Embryonic facial prominence (tissue), 1 donor: ENCODE measurements at regions not wholly inside any gene's neighbourhood (a gene's known extent, or its start where the extent isn't known, plus 50 kb on each side); places are given as distances from the start of the nearest gene placed in this dataset.
"Not testable (repeated sequence)": the region's sequence is repeated elsewhere in the genome, so short reads cannot be mapped to it uniquely, and the experiment has no call there.

ENCODE experiments used
- DNase-seq: peaks from one replicate; pipeline ENCODE4 v3.0.0-alpha.2; 2016; ENCODE audit errors: extremely low spot score

DNA sequence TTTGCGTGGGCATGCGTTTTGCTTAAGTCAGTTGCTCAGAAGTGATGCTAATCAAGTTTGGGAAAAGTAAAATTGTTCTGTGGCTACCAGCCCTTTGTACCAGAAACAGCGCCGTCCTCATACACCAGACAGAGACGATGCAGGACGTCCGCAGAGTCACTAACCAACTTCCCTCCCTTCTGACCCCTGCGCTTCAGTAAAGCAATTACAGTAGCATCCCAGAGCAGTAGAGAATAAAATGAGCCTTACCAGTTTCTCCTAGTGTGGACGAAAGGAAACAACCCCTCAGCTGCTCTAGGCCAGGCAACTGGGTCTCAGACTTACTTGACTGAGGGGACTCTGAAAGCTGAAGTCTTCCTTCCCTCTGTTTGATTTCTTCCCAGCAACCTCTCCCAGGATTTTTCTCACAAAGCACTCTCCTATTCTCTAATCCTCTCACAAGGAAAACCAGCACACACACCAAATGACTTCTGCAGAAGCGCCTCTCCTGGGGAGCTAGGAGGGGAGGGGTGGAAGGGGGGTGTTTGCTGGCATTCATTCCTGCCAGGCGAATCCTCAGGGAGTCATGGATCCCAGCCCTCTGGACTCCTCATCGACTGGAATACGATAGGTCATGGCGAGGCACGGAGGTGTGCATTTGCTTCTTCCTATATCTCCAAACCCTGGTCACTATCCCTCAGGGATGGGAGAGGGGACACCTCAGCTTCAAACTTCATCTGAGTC lies 56.0 kb upstream of the MID1 start:
- DNase-seq: no peak

- DNase-seq: no peak
Measured at GRCh38 chrX:10677490-10677889, 57.1 kb upstream of the MID1 start.

DNA sequence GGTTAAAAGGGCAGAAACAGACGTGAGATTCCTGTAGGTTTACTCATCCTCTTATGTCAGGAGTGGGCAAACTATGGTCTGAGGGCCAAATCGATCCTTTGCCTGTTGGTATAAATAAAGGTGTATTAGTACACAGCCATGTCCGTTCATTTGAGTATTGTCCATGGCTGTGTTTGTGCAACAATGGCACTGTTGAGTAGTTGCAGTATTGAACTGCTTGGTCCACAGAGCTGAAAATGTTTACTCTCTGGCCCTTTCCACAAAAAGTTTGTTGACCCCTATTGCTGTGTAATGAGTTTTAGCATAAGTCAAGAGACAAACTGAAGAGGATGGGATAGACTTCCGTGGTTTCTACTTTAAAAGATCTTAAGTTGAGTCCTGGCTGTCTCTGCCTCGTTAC lies 59.0 kb upstream of the MID1 start:
- DNase-seq: no peak

DNA sequence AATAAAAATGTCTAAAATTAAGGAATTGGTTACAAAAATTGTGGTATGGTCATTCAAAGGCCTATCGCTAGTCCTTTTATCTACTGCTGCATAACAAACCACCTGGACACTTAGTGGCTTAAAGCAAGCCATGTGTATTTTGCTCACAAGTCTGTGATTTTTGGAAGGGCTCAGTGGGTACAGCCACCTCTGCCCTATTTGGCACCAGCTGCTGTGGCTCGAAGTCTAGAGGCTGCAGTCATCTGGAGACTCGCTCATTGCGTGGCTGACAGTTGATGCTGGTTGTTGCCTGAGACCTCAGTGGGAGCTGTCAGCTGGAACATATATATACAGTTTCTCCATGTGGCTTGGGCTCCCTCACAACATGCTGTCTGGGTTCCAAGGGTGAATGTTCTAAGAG lies 60.8 kb upstream of the MID1 start:
- DNase-seq: no peak

DNA sequence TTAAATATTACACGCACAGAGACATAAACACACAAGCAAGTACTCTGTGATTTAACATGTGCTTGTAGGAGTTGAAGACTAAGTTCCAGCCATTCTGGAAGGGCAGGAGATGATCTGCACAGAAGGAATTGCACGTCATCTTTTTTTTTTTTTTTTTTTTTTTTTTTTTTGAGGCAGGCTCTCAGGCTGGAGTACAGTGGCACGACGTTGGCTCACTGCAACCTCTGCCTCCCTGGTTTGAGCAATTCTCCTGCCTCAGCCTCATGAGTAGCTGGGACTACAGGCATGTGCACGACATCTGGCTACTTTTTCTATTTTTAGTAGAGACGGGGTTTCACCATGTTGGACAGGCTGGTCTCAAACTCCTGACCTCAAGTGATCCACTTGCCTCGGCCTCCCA lies 63.2 kb upstream of the MID1 start:
- not testable (repeated sequence) for DNase-seq

DNA sequence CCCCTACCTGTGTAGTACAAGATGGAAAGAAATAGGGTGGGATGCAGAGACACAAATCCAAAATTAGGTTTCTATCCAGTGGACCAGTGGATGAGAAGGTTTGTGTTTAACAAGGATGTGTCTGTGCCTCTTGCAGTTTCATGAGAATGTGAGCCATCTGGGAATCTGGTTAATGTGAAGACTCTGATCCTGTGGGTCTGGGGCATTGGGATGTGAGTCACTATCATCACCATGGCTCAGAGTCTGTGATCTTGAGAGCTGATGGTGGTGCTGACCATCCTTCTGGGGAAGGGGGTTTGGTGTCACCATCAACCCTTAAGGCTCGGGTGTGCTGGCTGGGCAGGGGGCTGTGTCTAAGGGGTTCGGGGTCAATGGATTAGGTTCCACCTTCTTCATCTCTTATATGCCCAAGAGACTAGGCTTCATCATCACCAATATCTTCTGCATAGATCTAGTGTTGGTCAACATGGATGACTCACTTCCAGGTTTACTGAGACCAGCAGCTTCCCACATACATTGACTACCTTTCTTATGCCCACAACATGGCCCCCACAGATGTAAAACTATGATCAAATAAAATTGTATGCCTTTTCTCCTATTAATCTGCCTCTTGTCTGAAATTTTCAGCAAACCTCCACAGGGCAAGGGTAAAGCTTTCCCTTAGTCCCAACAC lies 65.7 kb upstream of the MID1 start:
- DNase-seq: no peak

DNA sequence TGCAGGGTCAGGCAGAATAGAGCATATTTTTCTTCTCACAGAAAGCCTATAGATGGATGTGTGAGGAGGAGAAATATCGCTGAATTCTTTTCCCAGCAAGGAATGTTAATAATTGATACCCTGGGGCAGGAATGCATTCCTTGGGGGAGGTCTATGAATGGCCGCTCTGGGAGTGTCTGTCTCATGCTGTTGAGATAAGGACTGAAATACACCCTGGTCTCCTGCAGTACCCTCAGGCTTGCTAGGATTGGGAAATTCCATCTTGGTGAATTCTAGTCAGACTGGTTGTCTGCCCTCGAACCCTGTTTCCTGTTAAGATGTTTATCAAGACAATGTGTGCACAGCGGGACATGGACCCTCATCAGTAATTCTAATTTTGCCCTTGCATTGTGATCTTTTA lies 71.4 kb upstream of the MID1 start:
- not testable (repeated sequence) for DNase-seq

GRCh38 chrX:10697616-10698317 lies 77.4 kb upstream of the MID1 start:
- DNase-seq: no peak

- DNase-seq: no peak
Measured at GRCh38 chrX:10698318-10698640, 77.9 kb upstream of the MID1 start.

- no peak for DNase-seq
Measured at GRCh38 chrX:10702031-10702430, 81.6 kb upstream of the MID1 start.

- DNase-seq: not testable (repeated sequence)
Measured at GRCh38 chrX:10706342-10706741, 86.0 kb upstream of the MID1 start.

DNA sequence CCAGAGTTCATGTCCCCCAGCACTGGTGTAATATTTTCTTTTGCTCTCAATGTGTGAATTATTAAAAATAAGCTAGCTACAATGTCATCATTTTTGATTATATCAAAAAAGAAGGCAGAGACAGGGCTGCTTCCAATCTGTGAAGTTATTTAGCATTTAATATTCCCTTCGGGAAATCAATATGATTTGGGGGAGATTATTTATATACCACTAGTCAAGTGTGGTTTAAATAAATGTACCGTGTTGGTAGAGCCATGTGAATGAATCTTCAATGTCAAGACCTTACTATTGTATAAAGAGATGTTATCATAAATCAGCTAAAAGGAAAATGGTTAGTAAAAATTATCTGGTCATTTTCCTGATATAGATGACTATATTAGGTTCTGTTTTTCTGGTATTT lies 87.4 kb upstream of the MID1 start:
- no peak for DNase-seq

DNA sequence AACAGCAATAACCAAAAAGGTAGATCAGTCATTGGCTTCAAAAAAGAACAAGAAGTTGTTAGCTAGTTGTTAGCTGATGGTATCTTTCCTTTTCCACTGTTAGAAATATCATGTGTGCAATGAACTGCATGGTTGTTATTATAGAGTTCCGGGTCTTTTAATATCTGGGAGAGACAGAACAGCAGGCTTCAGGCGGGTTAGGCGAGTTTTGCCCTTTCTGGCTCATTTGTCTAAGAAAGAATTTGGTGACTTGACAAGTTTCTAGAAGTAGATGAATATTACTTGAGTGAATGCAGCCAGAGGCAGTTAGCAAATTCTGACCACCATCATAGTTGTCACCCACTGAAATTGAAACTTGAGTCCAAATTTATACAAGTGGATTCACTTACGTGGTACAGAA lies 88.9 kb upstream of the MID1 start:
- DNase-seq: no peak

DNA sequence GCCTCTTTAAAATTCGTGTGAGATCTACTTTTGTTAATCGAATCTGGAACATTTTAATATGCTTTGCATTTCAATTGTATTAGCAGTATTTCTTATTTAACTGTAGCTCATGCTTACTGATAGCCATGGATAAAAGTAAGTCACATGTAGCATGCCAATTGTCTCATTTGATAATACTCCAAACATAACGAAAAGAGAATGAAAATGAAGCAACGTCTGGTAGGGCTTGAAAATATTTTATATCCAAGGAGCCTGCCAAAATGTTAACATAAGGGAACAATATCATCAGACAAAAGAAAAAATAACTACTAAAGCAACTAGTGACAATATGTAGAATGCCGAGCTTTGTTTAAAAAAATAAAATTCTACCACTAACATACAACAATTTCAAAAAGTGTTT lies 94.1 kb upstream of the MID1 start:
- no peak for DNase-seq

- DNase-seq: peak; percentile 37
Measured at GRCh38 chrX:10722851-10723250, 102.5 kb upstream of the MID1 start.

- DNase-seq: no peak
Measured at GRCh38 chrX:10725071-10725470, 104.7 kb upstream of the MID1 start.

- DNase-seq: no peak
Measured at GRCh38 chrX:10726647-10727046, 106.3 kb upstream of the MID1 start.

GRCh38 chrX:10728806-10729389 lies 108.5 kb upstream of the MID1 start:
- DNase-seq: no peak

GRCh38 chrX:10739426-10739825 lies 119.0 kb upstream of the MID1 start:
- no peak for DNase-seq

- no peak for DNase-seq
Measured at GRCh38 chrX:10741003-10741402, 120.6 kb upstream of the MID1 start.

DNA sequence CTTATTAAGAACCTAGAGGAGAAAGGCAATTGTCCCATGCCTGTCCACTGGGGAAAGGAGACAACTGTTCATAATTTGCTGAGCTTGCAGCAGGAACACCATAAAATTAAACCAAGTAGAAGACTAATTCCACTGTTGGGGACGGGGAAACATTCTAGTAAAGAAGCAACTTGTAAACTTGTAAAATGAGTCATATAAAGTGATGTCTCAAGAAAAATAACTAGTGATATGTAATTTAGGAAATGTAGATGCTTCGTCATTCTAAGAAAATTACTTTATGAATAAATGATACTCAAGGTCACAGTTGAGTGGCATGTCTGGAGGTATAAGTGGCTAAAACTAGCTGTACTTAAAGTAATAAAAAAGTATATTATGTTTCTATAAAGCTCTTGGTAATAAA lies 121.2 kb upstream of the MID1 start:
- no peak for DNase-seq

- no peak for DNase-seq
Measured at GRCh38 chrX:10743476-10743875, 123.1 kb upstream of the MID1 start.

DNA sequence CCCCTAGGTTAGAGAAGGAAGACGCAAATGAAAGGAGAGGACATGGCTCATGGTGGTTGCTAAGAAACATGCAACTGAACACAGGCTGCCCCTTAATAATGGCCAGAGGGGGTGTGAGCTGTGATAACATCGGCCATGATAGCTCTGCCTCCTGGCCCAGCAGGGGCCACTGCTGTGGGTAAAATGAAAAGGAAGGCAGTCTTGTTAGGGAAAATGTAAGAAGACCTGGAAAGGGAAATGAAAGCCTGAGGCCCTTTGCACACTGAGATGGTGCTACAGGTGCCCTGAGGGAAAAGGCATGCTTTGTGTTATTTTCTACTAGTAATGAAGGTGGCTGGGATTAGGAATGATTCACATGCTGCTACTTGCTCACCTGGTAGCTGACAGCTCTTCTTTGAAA lies 123.6 kb upstream of the MID1 start:
- DNase-seq: no peak
